ENCODE measurements at regions not wholly inside any gene's neighbourhood (a gene's known extent, or its start where the extent isn't known, plus 50 kb on each side); places are given as distances from the start of the nearest gene placed in this dataset.
A peak's percentile ranks its signal among the peaks of the same experiment; 100 is the strongest.

- peak; percentile 97 for DNase-seq (ENCODE audit: low read depth, low spot score)
- peak overlapping the region; percentile 87 for H3K27ac ChIP-seq (ENCODE audit: control insufficient read depth, insufficient read depth, low read length)
- no peak for TF ChIP-seq EZH2 (IDR thresholded peaks at IDR 0.05; ENCODE audit: low read length)
- TF ChIP-seq, protein P1, sequence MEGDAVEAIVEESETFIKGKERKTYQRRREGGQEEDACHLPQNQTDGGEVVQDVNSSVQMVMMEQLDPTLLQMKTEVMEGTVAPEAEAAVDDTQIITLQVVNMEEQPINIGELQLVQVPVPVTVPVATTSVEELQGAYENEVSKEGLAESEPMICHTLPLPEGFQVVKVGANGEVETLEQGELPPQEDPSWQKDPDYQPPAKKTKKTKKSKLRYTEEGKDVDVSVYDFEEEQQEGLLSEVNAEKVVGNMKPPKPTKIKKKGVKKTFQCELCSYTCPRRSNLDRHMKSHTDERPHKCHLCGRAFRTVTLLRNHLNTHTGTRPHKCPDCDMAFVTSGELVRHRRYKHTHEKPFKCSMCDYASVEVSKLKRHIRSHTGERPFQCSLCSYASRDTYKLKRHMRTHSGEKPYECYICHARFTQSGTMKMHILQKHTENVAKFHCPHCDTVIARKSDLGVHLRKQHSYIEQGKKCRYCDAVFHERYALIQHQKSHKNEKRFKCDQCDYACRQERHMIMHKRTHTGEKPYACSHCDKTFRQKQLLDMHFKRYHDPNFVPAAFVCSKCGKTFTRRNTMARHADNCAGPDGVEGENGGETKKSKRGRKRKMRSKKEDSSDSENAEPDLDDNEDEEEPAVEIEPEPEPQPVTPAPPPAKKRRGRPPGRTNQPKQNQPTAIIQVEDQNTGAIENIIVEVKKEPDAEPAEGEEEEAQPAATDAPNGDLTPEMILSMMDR (optimal IDR thresholded peaks at IDR 0.05 in 1 of 3, IDR thresholded peaks at IDR 0.05 in 1 of 3, conservative IDR thresholded peaks at IDR 0.05 in 1 of 3; ENCODE audit: extremely low read depth in 1 of 3, insufficient read depth in 2 of 3, low read length in 3 of 3) = no peak
- H3K4me2 ChIP-seq (ENCODE audit: control insufficient read depth, extremely low read depth, insufficient read depth, low read depth, low read length) = peak overlapping the region; percentile 67
- peaks cover 56% of the 10 kb centered on the region for H3K4me1 ChIP-seq (ENCODE audit: control insufficient read depth, extremely low read depth, insufficient read depth, low read length)
- peak overlapping the region; percentile 71 for H3K9ac ChIP-seq (ENCODE audit: control insufficient read depth, extremely low read depth, insufficient read depth, low read length)
- H4K20me1 ChIP-seq (ENCODE audit: control insufficient read depth, extremely low read depth, insufficient read depth, low read length) = no peaks in the 10 kb centered on the region
- H3K9me3 ChIP-seq (ENCODE audit: control insufficient read depth, low read depth, low read length) = no peaks in the 10 kb centered on the region
- no peaks in the 10 kb centered on the region for H3K79me2 ChIP-seq (ENCODE audit: control insufficient read depth, insufficient read depth, low read length)
- dilution Hi-C loops (cut with MboI; ENCODE audit: extremely low pct_ligation_motif_present, low sequenced_read_pairs) = no loop called here
- H3K4me3 ChIP-seq (ENCODE audit: control insufficient read depth in 2 of 3, extremely low read depth in 1 of 3, insufficient read depth in 2 of 3, low read depth in 1 of 3, low read length in 3 of 3) = no peak overlapping the region
- H3K9me1 ChIP-seq (ENCODE audit: control insufficient read depth, extremely low read depth, insufficient read depth, low read length) = no peaks in the 10 kb centered on the region
- no peak for FAIRE-seq
- peak overlapping the region; percentile 69 for H2AFZ ChIP-seq (ENCODE audit: control insufficient read depth, low read length)
- H3K27me3 ChIP-seq (ENCODE audit: control insufficient read depth, extremely low read depth, insufficient read depth, low read length) = no peaks in the 10 kb centered on the region
- no peaks in the 10 kb centered on the region for H3K36me3 ChIP-seq (ENCODE audit: control insufficient read depth in 2 of 2, extremely low read depth in 1 of 2, insufficient read depth in 2 of 2, low read length in 2 of 2)
Observed at GRCh38 chr12:124620606-124621295, 53.3 kb upstream of the NCOR2 start.

DNA sequence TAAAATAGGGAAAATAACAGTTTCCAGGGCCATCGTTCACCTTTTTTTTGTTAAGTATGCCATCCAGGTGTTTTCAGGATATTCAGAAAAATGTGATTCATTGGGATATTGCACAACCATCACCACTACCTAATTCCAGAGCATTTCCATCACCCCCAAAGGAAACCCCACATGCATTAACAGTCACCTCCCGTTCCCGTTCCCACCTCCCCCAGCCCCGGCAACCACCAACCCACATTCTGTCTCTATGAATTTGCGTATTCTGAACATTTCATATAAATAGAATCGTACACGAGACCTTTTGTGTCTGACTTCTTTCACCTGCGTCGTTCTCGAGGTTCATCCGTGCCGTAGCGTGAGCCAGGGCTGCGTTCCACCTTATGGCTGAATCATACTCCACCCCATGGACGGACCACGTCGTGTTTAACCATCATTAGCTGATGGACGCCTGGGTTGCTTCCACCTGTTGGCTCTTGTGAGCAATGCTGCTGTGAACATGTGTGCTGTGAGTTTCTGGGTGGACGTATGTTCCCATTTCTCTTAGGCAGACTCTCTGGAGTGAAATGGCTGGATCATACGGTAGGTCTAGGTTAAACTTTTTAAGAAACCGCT, 51.0 kb upstream of the NCOR2 start:
- H3K4me3 ChIP-seq (ENCODE audit: control insufficient read depth in 2 of 3, extremely low read depth in 1 of 3, insufficient read depth in 2 of 3, low read depth in 1 of 3, low read length in 3 of 3) = no peak overlapping the region
- FAIRE-seq (peak; percentile 88), DNase-seq (ENCODE audit: low read depth, low spot score) (no peak)
- no peak overlapping the region for H3K9ac ChIP-seq (ENCODE audit: control insufficient read depth, extremely low read depth, insufficient read depth, low read length)
- TF ChIP-seq, protein P1 (optimal IDR thresholded peaks at IDR 0.05 in 1 of 3, IDR thresholded peaks at IDR 0.05 in 1 of 3, conservative IDR thresholded peaks at IDR 0.05 in 1 of 3; ENCODE audit: extremely low read depth in 1 of 3, insufficient read depth in 2 of 3, low read length in 3 of 3) = no peak
- TF ChIP-seq EZH2 (IDR thresholded peaks at IDR 0.05; ENCODE audit: low read length) = no peak
- dilution Hi-C loops (cut with MboI; ENCODE audit: extremely low pct_ligation_motif_present, low sequenced_read_pairs) = no loop called here
- H3K27ac ChIP-seq (ENCODE audit: control insufficient read depth, insufficient read depth, low read length) = peak overlapping the region; percentile 55
- no peaks in the 10 kb centered on the region for H3K9me1 ChIP-seq (ENCODE audit: control insufficient read depth, extremely low read depth, insufficient read depth, low read length)
- H4K20me1 ChIP-seq (ENCODE audit: control insufficient read depth, extremely low read depth, insufficient read depth, low read length) = no peaks in the 10 kb centered on the region
- peak overlapping the region; percentile 57 for H3K4me2 ChIP-seq (ENCODE audit: control insufficient read depth, extremely low read depth, insufficient read depth, low read depth, low read length)
- peaks cover 4% of the 10 kb centered on the region for H3K9me3 ChIP-seq (ENCODE audit: control insufficient read depth, low read depth, low read length)
- H3K4me1 ChIP-seq (ENCODE audit: control insufficient read depth, extremely low read depth, insufficient read depth, low read length) = peaks cover 48% of the 10 kb centered on the region
- no peaks in the 10 kb centered on the region for H3K79me2 ChIP-seq (ENCODE audit: control insufficient read depth, insufficient read depth, low read length)
- H3K36me3 ChIP-seq (ENCODE audit: control insufficient read depth in 2 of 2, extremely low read depth in 1 of 2, insufficient read depth in 2 of 2, low read length in 2 of 2) = no peaks in the 10 kb centered on the region
- H2AFZ ChIP-seq (ENCODE audit: control insufficient read depth, low read length) = no peak overlapping the region
- no peaks in the 10 kb centered on the region for H3K27me3 ChIP-seq (ENCODE audit: control insufficient read depth, extremely low read depth, insufficient read depth, low read length)
